ENCODE measurements at regions not wholly inside any gene's neighbourhood (a gene's known extent, or its start where the extent isn't known, plus 50 kb on each side); places are given as distances from the start of the nearest gene placed in this dataset.

- TF ChIP-seq, protein P1, sequence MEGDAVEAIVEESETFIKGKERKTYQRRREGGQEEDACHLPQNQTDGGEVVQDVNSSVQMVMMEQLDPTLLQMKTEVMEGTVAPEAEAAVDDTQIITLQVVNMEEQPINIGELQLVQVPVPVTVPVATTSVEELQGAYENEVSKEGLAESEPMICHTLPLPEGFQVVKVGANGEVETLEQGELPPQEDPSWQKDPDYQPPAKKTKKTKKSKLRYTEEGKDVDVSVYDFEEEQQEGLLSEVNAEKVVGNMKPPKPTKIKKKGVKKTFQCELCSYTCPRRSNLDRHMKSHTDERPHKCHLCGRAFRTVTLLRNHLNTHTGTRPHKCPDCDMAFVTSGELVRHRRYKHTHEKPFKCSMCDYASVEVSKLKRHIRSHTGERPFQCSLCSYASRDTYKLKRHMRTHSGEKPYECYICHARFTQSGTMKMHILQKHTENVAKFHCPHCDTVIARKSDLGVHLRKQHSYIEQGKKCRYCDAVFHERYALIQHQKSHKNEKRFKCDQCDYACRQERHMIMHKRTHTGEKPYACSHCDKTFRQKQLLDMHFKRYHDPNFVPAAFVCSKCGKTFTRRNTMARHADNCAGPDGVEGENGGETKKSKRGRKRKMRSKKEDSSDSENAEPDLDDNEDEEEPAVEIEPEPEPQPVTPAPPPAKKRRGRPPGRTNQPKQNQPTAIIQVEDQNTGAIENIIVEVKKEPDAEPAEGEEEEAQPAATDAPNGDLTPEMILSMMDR (conservative IDR thresholded peaks at IDR 0.05 in 1 of 2, IDR thresholded peaks at IDR 0.05 in 1 of 2; ENCODE audit: low read depth in 1 of 2, low read length in 2 of 2) = no peak
- no peak for TF ChIP-seq EZH2 (IDR thresholded peaks at IDR 0.05; ENCODE audit: low read length, missing control alignments)
- no peak for DNase-seq (ENCODE audit: low read depth in 2 of 2)
- H3K9me3 ChIP-seq (ENCODE audit: control insufficient read depth, insufficient read depth, low read depth, low read length) = no peaks in the 10 kb centered on the region
- no peaks in the 10 kb centered on the region for H3K36me3 ChIP-seq (ENCODE audit: control insufficient read depth, insufficient read depth, low read length)
- no peak overlapping the region for H2AFZ ChIP-seq (ENCODE audit: low read length)
- no peak overlapping the region for H3K4me3 ChIP-seq (replicated peaks in 1 of 4; ENCODE audit: control extremely low read depth in 1 of 4, insufficient read depth in 1 of 4, low read depth in 3 of 4, low read length in 4 of 4)
- no peak overlapping the region for H3K9ac ChIP-seq (ENCODE audit: insufficient read depth, low read length)
- peaks cover 4% of the 10 kb centered on the region for H3K27me3 ChIP-seq (ENCODE audit: control insufficient read depth, insufficient read depth, low read length)
- H3K79me2 ChIP-seq (ENCODE audit: control insufficient read depth, insufficient read depth, low read length) = no peaks in the 10 kb centered on the region
- H3K4me1 ChIP-seq (ENCODE audit: control insufficient read depth, extremely low read depth, insufficient read depth, low read length) = no peaks in the 10 kb centered on the region
- H3K27ac ChIP-seq (ENCODE audit: insufficient read depth, low read length) = no peak overlapping the region
- H4K20me1 ChIP-seq (ENCODE audit: control insufficient read depth, extremely low read depth, insufficient read depth, low read length) = no peaks in the 10 kb centered on the region
- no peak overlapping the region for H3K4me2 ChIP-seq (ENCODE audit: extremely low read depth, insufficient read depth, low read length)
These were observed 150.3 kb upstream of the HABP2 start for GRCh38 chr10:113402602-113403001.

DNA sequence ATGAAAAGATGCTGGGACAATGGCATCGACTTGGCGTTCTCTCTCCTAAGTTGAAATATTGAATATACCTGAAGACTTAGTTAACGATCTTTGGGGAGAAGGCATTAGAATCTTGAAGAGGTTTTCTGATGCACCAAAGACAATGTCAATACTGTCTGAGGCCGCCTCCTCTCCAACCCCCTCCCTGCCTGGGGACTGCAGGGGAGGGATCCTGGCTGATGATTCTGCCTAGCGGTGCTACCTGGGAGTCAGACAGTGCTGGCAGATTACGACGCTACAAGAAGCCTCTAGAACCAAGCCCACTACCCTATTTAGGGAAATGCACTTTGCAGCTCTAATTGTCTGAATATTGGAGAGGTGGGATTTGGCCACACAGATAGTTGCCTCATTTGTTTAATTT, 145.6 kb upstream of the HABP2 start:
- no peaks in the 10 kb centered on the region for H3K4me1 ChIP-seq (ENCODE audit: control insufficient read depth, extremely low read depth, insufficient read depth, low read length)
- no peak overlapping the region for H2AFZ ChIP-seq (ENCODE audit: low read length)
- H3K4me2 ChIP-seq (ENCODE audit: extremely low read depth, insufficient read depth, low read length) = no peak overlapping the region
- no peaks in the 10 kb centered on the region for H4K20me1 ChIP-seq (ENCODE audit: control insufficient read depth, extremely low read depth, insufficient read depth, low read length)
- H3K36me3 ChIP-seq (ENCODE audit: control insufficient read depth, insufficient read depth, low read length) = no peaks in the 10 kb centered on the region
- TF ChIP-seq EZH2 (IDR thresholded peaks at IDR 0.05; ENCODE audit: low read length, missing control alignments) = no peak
- TF ChIP-seq, protein P1 (conservative IDR thresholded peaks at IDR 0.05 in 1 of 2, IDR thresholded peaks at IDR 0.05 in 1 of 2; ENCODE audit: low read depth in 1 of 2, low read length in 2 of 2) = no peak
- no peaks in the 10 kb centered on the region for H3K27me3 ChIP-seq (ENCODE audit: control insufficient read depth, insufficient read depth, low read length)
- H3K4me3 ChIP-seq (replicated peaks in 1 of 4; ENCODE audit: control extremely low read depth in 1 of 4, insufficient read depth in 1 of 4, low read depth in 3 of 4, low read length in 4 of 4) = no peak overlapping the region
- H3K27ac ChIP-seq (ENCODE audit: insufficient read depth, low read length) = no peak overlapping the region
- DNase-seq (ENCODE audit: low read depth in 2 of 2) = no peak
- H3K79me2 ChIP-seq (ENCODE audit: control insufficient read depth, insufficient read depth, low read length) = no peaks in the 10 kb centered on the region
- no peak overlapping the region for H3K9ac ChIP-seq (ENCODE audit: insufficient read depth, low read length)
- no peaks in the 10 kb centered on the region for H3K9me3 ChIP-seq (ENCODE audit: control insufficient read depth, insufficient read depth, low read depth, low read length)

GRCh38 chr10:113409175-113409574, 143.7 kb upstream of the HABP2 start:
- H3K36me3 ChIP-seq (ENCODE audit: control insufficient read depth, insufficient read depth, low read length) = no peaks in the 10 kb centered on the region
- H3K4me3 ChIP-seq (replicated peaks in 1 of 4; ENCODE audit: control extremely low read depth in 1 of 4, insufficient read depth in 1 of 4, low read depth in 3 of 4, low read length in 4 of 4) = no peak overlapping the region
- H3K79me2 ChIP-seq (ENCODE audit: control insufficient read depth, insufficient read depth, low read length) = no peaks in the 10 kb centered on the region
- H3K9ac ChIP-seq (ENCODE audit: insufficient read depth, low read length) = no peak overlapping the region
- no peaks in the 10 kb centered on the region for H3K27me3 ChIP-seq (ENCODE audit: control insufficient read depth, insufficient read depth, low read length)
- no peak overlapping the region for H3K27ac ChIP-seq (ENCODE audit: insufficient read depth, low read length)
- DNase-seq (ENCODE audit: low read depth in 2 of 2) = no peak
- H3K4me1 ChIP-seq (ENCODE audit: control insufficient read depth, extremely low read depth, insufficient read depth, low read length) = no peaks in the 10 kb centered on the region
- H4K20me1 ChIP-seq (ENCODE audit: control insufficient read depth, extremely low read depth, insufficient read depth, low read length) = no peaks in the 10 kb centered on the region
- TF ChIP-seq, protein P1 (conservative IDR thresholded peaks at IDR 0.05 in 1 of 2, IDR thresholded peaks at IDR 0.05 in 1 of 2; ENCODE audit: low read depth in 1 of 2, low read length in 2 of 2) = no peak
- no peak for TF ChIP-seq EZH2 (IDR thresholded peaks at IDR 0.05; ENCODE audit: low read length, missing control alignments)
- no peaks in the 10 kb centered on the region for H3K9me3 ChIP-seq (ENCODE audit: control insufficient read depth, insufficient read depth, low read depth, low read length)
- H3K4me2 ChIP-seq (ENCODE audit: extremely low read depth, insufficient read depth, low read length) = no peak overlapping the region
- H2AFZ ChIP-seq (ENCODE audit: low read length) = no peak overlapping the region

Measured in fibroblast of lung (primary cell).